ENCODE measurements at regions not wholly inside any gene's neighbourhood (a gene's known extent, or its start where the extent isn't known, plus 50 kb on each side); places are given as distances from the start of the nearest gene placed in this dataset.

DNA sequence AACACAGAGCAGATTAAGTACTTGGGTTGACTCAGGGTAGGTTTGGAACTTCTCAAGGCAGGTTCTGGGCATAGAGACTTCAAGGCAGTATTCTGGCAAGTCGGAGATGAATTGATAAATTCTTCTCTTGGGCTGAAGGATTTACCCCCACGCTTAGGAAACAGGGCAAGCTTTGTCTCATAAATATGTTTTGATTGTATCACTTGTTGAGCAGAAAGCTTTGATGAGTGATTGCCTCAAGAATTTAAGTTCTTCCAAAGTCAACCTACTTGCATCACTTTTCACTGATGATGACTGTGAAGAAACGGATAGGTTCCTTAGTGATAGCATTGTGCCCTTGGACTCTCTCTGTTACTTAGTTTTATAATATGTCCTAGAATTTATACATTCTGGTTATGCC, 258.6 kb upstream of the DACH1 start:
- no peak overlapping the region for H3K4me3 ChIP-seq (ENCODE audit: low read length)
- H3K36me3 ChIP-seq (ENCODE audit: insufficient read depth, low read length) = no peaks in the 10 kb centered on the region
- no peak for ATAC-seq (ENCODE audit: poor library complexity)
- ChIA-PET CTCF (no interaction called here), POLR2A (no interaction called here)
- H3K9me3 ChIP-seq (ENCODE audit: control insufficient read depth in 1 of 2, insufficient read depth in 1 of 2, low read length in 2 of 2) = no peaks in the 10 kb centered on the region
- H3K27me3 Mint-ChIP-seq = no peaks in the 10 kb centered on the region
- TF ChIP-seq CTCF (IDR thresholded peaks at IDR 0.05) = no peak
- H3K27ac Mint-ChIP-seq = no peak overlapping the region
- H3K4me1 Mint-ChIP-seq (ENCODE audit: low read depth) = no peaks in the 10 kb centered on the region
- no peak overlapping the region for H3K4me3 Mint-ChIP-seq
- H3K36me3 Mint-ChIP-seq (ENCODE audit: low read depth) = no peaks in the 10 kb centered on the region
- intact Hi-C loops (cut with DNase I, micrococcal nuclease) = no loop called here
- DNase-seq = no peak
- no peaks in the 10 kb centered on the region for H3K27me3 ChIP-seq (ENCODE audit: control insufficient read depth in 1 of 2, insufficient read depth in 2 of 2, low read length in 2 of 2)
- no peak overlapping the region for H3K27ac ChIP-seq (ENCODE audit: low read depth in 1 of 2, low read length in 2 of 2)
- H3K4me1 ChIP-seq (ENCODE audit: insufficient read depth, low read length) = no peaks in the 10 kb centered on the region
- H3K9me3 Mint-ChIP-seq = no peaks in the 10 kb centered on the region

DNA sequence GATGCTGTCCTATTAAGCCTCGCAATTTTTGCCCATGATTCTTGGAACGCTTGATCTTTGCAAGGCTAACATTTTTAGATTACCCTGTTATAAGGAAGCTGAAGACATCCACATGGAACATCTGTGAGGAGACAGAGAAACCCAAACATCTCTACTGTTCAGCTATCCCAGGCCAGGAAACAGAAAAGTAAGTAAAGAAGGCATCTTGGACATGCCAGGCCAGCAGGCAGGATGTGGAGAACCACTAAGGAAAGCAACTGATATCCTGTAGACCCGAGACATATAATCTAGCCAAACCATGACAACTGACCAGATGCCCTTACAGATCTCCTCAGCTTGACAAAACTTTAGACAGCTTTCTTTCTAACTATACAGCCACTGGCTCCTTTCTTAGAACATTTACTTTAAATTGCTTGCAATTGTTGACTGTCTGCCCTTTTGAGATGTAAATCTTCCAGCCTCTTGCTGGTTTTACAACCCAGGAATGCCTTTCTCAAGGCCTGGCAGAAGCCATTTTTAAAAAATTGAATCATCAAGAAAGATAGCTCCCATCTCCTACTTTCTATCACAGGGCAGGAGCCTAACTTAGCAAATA, 255.8 kb upstream of the DACH1 start:
- no peak for TF ChIP-seq CTCF (IDR thresholded peaks at IDR 0.05)
- H3K27ac ChIP-seq (ENCODE audit: low read depth in 1 of 2, low read length in 2 of 2) = no peak overlapping the region
- no peaks in the 10 kb centered on the region for H3K9me3 Mint-ChIP-seq
- H3K27me3 Mint-ChIP-seq = no peaks in the 10 kb centered on the region
- no peak overlapping the region for H3K27ac Mint-ChIP-seq
- no peaks in the 10 kb centered on the region for H3K4me1 Mint-ChIP-seq (ENCODE audit: low read depth)
- no peaks in the 10 kb centered on the region for H3K36me3 ChIP-seq (ENCODE audit: insufficient read depth, low read length)
- no peak for ATAC-seq (ENCODE audit: poor library complexity)
- no peak overlapping the region for H3K4me3 ChIP-seq (ENCODE audit: low read length)
- CTCF ChIA-PET = no interaction called here
- no peak overlapping the region for H3K4me3 Mint-ChIP-seq
- DNase-seq = no peak
- no peaks in the 10 kb centered on the region for H3K27me3 ChIP-seq (ENCODE audit: control insufficient read depth in 1 of 2, insufficient read depth in 2 of 2, low read length in 2 of 2)
- H3K36me3 Mint-ChIP-seq (ENCODE audit: low read depth) = no peaks in the 10 kb centered on the region
- intact Hi-C loops (cut with DNase I, micrococcal nuclease) = no loop called here
- POLR2A ChIA-PET = no interaction called here
- no peaks in the 10 kb centered on the region for H3K4me1 ChIP-seq (ENCODE audit: insufficient read depth, low read length)
- no peaks in the 10 kb centered on the region for H3K9me3 ChIP-seq (ENCODE audit: control insufficient read depth in 1 of 2, insufficient read depth in 1 of 2, low read length in 2 of 2)

- no peaks in the 10 kb centered on the region for H3K9me3 Mint-ChIP-seq
- Histone ChIP-seq H3K36me3 (ENCODE audit: insufficient read depth, low read length) (no peaks in the 10 kb centered on the region), H3K4me1 (ENCODE audit: insufficient read depth, low read length) (no peaks in the 10 kb centered on the region), H3K27me3 (ENCODE audit: control insufficient read depth in 1 of 2, insufficient read depth in 2 of 2, low read length in 2 of 2) (no peaks in the 10 kb centered on the region), H3K27ac (ENCODE audit: low read depth in 1 of 2, low read length in 2 of 2) (no peak overlapping the region), H3K9me3 (ENCODE audit: control insufficient read depth in 1 of 2, insufficient read depth in 1 of 2, low read length in 2 of 2) (no peaks in the 10 kb centered on the region), H3K4me3 (ENCODE audit: low read length) (no peak overlapping the region)
- TF ChIP-seq CTCF (IDR thresholded peaks at IDR 0.05) = no peak
- ChIA-PET CTCF (no interaction called here), POLR2A (no interaction called here)
- no peaks in the 10 kb centered on the region for H3K36me3 Mint-ChIP-seq (ENCODE audit: low read depth)
- H3K4me3 Mint-ChIP-seq = no peak overlapping the region
- no peaks in the 10 kb centered on the region for H3K27me3 Mint-ChIP-seq
- ATAC-seq (ENCODE audit: poor library complexity) (no peak), DNase-seq (no peak)
- no peaks in the 10 kb centered on the region for H3K4me1 Mint-ChIP-seq (ENCODE audit: low read depth)
- H3K27ac Mint-ChIP-seq = no peak overlapping the region
- intact Hi-C loops (cut with DNase I, micrococcal nuclease) = no loop called here
Measured at GRCh38 chr13:72121466-72121865, 254.5 kb upstream of the DACH1 start.
